HCT116 (cell line): ENCODE measurements at regions not wholly inside any gene's neighbourhood (a gene's known extent, or its start where the extent isn't known, plus 50 kb on each side); places are given as distances from the start of the nearest gene placed in this dataset.

ENCODE experiments used
- POLR2AphosphoS5 ChIP-seq: IDR thresholded peaks from 2 replicates; pipeline ENCODE4 v1.6.1; 2011; ENCODE audit warnings: mild to moderate bottlenecking, low read depth, low read length, moderate library complexity
- TF ChIP-seq, protein P1 (sequence below), 3 experiments: fragments of 200-600 bp in 1 of 3; sonication (generic) in 1 of 3; IDR thresholded peaks in 2 of 3; conservative IDR thresholded peaks in 1 of 3; 2 replicates each; pipeline ENCODE4 v1.5.1; 2012 to 2017; ENCODE audit warnings: low read depth in 2 of 3, low read length in 2 of 3, antibody characterized with exemption in 1 of 3, borderline replicate concordance in 1 of 3, control low read depth in 1 of 3, mild to moderate bottlenecking in 1 of 3, mixed read lengths in 1 of 3, mixed run types in 1 of 3, moderate library complexity in 1 of 3; ENCODE audit not compliant: insufficient read depth in 1 of 3

DNA sequence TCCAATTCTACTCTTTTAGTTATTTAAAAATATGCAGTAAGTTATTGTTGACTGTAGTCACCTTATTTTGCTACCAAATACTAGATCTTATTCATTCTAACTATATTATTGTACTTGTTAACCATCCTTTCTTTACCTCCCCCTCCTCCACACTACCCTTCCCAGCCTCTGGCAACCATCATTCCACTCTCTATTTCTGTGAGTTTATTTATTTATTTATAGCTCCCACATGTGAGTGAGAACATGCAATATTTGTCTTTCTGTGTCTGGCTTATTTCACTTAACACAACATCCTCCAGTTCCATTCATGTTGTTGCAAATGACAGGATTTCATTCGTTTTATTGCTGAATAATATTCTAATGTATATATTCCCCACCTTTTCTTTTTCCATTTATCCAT lies 115.8 kb downstream of the TSEN15 start:
- TF ChIP-seq, protein P1, sequence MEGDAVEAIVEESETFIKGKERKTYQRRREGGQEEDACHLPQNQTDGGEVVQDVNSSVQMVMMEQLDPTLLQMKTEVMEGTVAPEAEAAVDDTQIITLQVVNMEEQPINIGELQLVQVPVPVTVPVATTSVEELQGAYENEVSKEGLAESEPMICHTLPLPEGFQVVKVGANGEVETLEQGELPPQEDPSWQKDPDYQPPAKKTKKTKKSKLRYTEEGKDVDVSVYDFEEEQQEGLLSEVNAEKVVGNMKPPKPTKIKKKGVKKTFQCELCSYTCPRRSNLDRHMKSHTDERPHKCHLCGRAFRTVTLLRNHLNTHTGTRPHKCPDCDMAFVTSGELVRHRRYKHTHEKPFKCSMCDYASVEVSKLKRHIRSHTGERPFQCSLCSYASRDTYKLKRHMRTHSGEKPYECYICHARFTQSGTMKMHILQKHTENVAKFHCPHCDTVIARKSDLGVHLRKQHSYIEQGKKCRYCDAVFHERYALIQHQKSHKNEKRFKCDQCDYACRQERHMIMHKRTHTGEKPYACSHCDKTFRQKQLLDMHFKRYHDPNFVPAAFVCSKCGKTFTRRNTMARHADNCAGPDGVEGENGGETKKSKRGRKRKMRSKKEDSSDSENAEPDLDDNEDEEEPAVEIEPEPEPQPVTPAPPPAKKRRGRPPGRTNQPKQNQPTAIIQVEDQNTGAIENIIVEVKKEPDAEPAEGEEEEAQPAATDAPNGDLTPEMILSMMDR (IDR thresholded peaks at IDR 0.05 in 2 of 3, conservative IDR thresholded peaks at IDR 0.05 in 1 of 3; ENCODE audit: borderline replicate concordance in 1 of 3, insufficient read depth in 1 of 3, low read depth in 2 of 3, low read length in 2 of 3): no peak
- TF ChIP-seq POLR2AphosphoS5: no peak
